H9 (cell line): ENCODE measurements at regions not wholly inside any gene's neighbourhood (a gene's known extent, or its start where the extent isn't known, plus 50 kb on each side); places are given as distances from the start of the nearest gene placed in this dataset.

ENCODE experiments used
- DNase-seq: peaks from one replicate; pipeline ENCODE4 v3.0.0-alpha.2; 2017
- H2AFZ ChIP-seq: one replicate; pipeline ENCODE4 v1.6.1; 2013; ENCODE audit warnings: mild to moderate bottlenecking, low read length, control low read depth, moderate library complexity
- H2AK5ac ChIP-seq: 2 replicates; pipeline ENCODE4 v1.6.1; 2013; ENCODE audit warnings: low read length, control low read depth, mixed read lengths; ENCODE audit not compliant: insufficient read length
- H2BK120ac ChIP-seq: one replicate; pipeline ENCODE4 v1.6.1; 2013; ENCODE audit warnings: low read depth, mild to moderate bottlenecking, low read length, control low read depth, inconsistent platforms; ENCODE audit not compliant: poor library complexity, severe bottlenecking
- H2BK12ac ChIP-seq: 2 replicates; pipeline ENCODE4 v1.6.1; 2013; ENCODE audit warnings: low read length, control low read depth, mixed read lengths, low read depth; ENCODE audit not compliant: insufficient read length
- H2BK15ac ChIP-seq: 2 replicates; pipeline ENCODE4 v1.6.1; 2013; ENCODE audit warnings: low read depth, low read length, control low read depth
- H2BK20ac ChIP-seq: one replicate; pipeline ENCODE4 v1.6.1; 2013; ENCODE audit warnings: low read depth, mild to moderate bottlenecking, low read length, control low read depth, inconsistent platforms; ENCODE audit not compliant: poor library complexity, severe bottlenecking
- H2BK5ac ChIP-seq: 2 replicates; pipeline ENCODE4 v1.6.1; 2013; ENCODE audit warnings: low read length, control low read depth, mixed read lengths; ENCODE audit not compliant: insufficient read length
- H3K14ac ChIP-seq: 2 replicates; pipeline ENCODE4 v1.6.1; 2013; ENCODE audit warnings: low read length, control low read depth; ENCODE audit not compliant: insufficient read depth
- H3K18ac ChIP-seq: 2 replicates; pipeline ENCODE4 v1.6.1; 2013; ENCODE audit warnings: low read depth, mild to moderate bottlenecking, mixed read lengths, low read length, control low read depth; ENCODE audit not compliant: insufficient read length
- H3K23ac ChIP-seq: 2 replicates; pipeline ENCODE4 v1.6.1; 2013; ENCODE audit warnings: low read length, control low read depth, mixed read lengths, low read depth; ENCODE audit not compliant: insufficient read length
- H3K23me2 ChIP-seq: 2 replicates; pipeline ENCODE4 v1.6.1; 2013; ENCODE audit warnings: low read depth, mild to moderate bottlenecking, mixed read lengths, low read length, control low read depth; ENCODE audit not compliant: insufficient read length, poor library complexity, severe bottlenecking
- H3K27ac ChIP-seq: 2 replicates; pipeline ENCODE4 v1.5.1; 2013; ENCODE audit warnings: low read length, control low read depth, mixed read lengths, low read depth; ENCODE audit not compliant: insufficient read length
- H3K27me3 ChIP-seq: 2 replicates; pipeline ENCODE4 v1.6.1; 2013; ENCODE audit warnings: low read length, control low read depth, inconsistent platforms; ENCODE audit not compliant: insufficient read depth
- H3K4ac ChIP-seq: 2 replicates; pipeline ENCODE4 v1.6.1; 2013; ENCODE audit warnings: low read depth, mild to moderate bottlenecking, control low read depth, inconsistent platforms, low read length, moderate library complexity
- H3K4me1 ChIP-seq: 2 replicates; pipeline ENCODE4 v1.6.1; 2013; ENCODE audit warnings: low read length, control low read depth, inconsistent platforms; ENCODE audit not compliant: insufficient read depth
- H3K4me2 ChIP-seq: 2 replicates; pipeline ENCODE4 v1.6.1; 2013; ENCODE audit warnings: low read length, control low read depth, mixed read lengths; ENCODE audit not compliant: insufficient read length, insufficient read depth
- H3K56ac ChIP-seq: 2 replicates; pipeline ENCODE4 v1.6.1; 2013; ENCODE audit warnings: low read depth, mild to moderate bottlenecking, mixed read lengths, low read length, control low read depth; ENCODE audit not compliant: insufficient read length
- H3K79me1 ChIP-seq: 2 replicates; pipeline ENCODE4 v1.6.1; 2013; ENCODE audit warnings: low read depth, mild to moderate bottlenecking, moderate library complexity, low read length, control low read depth, inconsistent platforms; ENCODE audit not compliant: insufficient read depth, poor library complexity, severe bottlenecking
- H3K79me2 ChIP-seq: 2 replicates; pipeline ENCODE4 v1.6.1; 2013; ENCODE audit warnings: low read length, control low read depth, inconsistent platforms; ENCODE audit not compliant: insufficient read depth
- H3K9ac ChIP-seq: 2 replicates; pipeline ENCODE4 v1.6.1; 2013; ENCODE audit warnings: low read length, control low read depth, mixed read lengths; ENCODE audit not compliant: insufficient read length; ENCODE audit errors: extremely low read depth
- H3K9me3 ChIP-seq: one replicate; pipeline ENCODE4 v1.6.1; 2013; ENCODE audit warnings: low read depth, low read length, inconsistent platforms; ENCODE audit not compliant: control insufficient read depth
- H3T11ph ChIP-seq: one replicate; pipeline ENCODE4 v1.6.1; 2013; ENCODE audit warnings: mild to moderate bottlenecking, low read length, control low read depth, inconsistent platforms
- H4K20me1 ChIP-seq: one replicate; pipeline ENCODE4 v1.6.1; 2013; ENCODE audit not compliant: control insufficient read depth, insufficient read length, insufficient read depth
- H4K5ac ChIP-seq: 2 replicates; pipeline ENCODE4 v1.6.1; 2013; ENCODE audit warnings: low read depth, mild to moderate bottlenecking, mixed read lengths, low read length, control low read depth; ENCODE audit not compliant: insufficient read length
- H4K8ac ChIP-seq: replicated peaks from 2 replicates; pipeline ENCODE4 v1.6.1; 2013; ENCODE audit warnings: low read length, control low read depth, mixed read lengths, low read depth; ENCODE audit not compliant: insufficient read length
- H4K91ac ChIP-seq: 2 replicates; pipeline ENCODE4 v1.6.1; 2013; ENCODE audit warnings: low read depth, mild to moderate bottlenecking, moderate library complexity, mixed read lengths, low read length, control low read depth; ENCODE audit not compliant: insufficient read length
- H3K27ac Mint-ChIP-seq, 3 experiments: 2 replicates in 2 of 3; 3 replicates in 1 of 3; pipeline ENCODE4 v1.8.0; 2020 to 2021; ENCODE audit warnings: mixed read lengths in 3 of 3, mild to moderate bottlenecking in 1 of 3, moderate library complexity in 1 of 3
- H3K27me3 Mint-ChIP-seq: 2 replicates; pipeline ENCODE4 v1.8.0; 2021; ENCODE audit warnings: low read depth, mild to moderate bottlenecking, moderate library complexity, mixed read lengths
- H3K36me3 Mint-ChIP-seq, 3 experiments: 2 replicates in 2 of 3; 3 replicates in 1 of 3; pipeline ENCODE4 v1.8.0; 2020 to 2021; ENCODE audit warnings: low read depth in 3 of 3, mixed read lengths in 3 of 3; ENCODE audit not compliant: insufficient read depth in 1 of 3
- H3K4me1 Mint-ChIP-seq, 2 experiments: 2 replicates each; pipeline ENCODE4 v1.8.0; 2020; ENCODE audit warnings: mixed read lengths in 2 of 2
- H3K4me3 Mint-ChIP-seq, 2 experiments: 2 replicates in 1 of 2; 3 replicates in 1 of 2; pipeline ENCODE4 v1.8.0; 2020 to 2021; ENCODE audit warnings: mild to moderate bottlenecking in 2 of 2, mixed read lengths in 2 of 2, moderate library complexity in 1 of 2
- H3K9me3 Mint-ChIP-seq, 2 experiments: 2 replicates in 1 of 2; 3 replicates in 1 of 2; pipeline ENCODE4 v1.8.0; 2020; ENCODE audit warnings: mild to moderate bottlenecking in 2 of 2, mixed read lengths in 2 of 2, moderate library complexity in 1 of 2
- WGBS: extraction: QIAGEN DNeasy Blood & Tissue Kit; methylation state at CpG from one replicate; pipeline ENCODE4 v1.1.7; 2013; ENCODE audit warnings: missing lambda C conversion rate, low lambda C conversion rate, mixed read lengths; ENCODE audit not compliant: insufficient read length; ENCODE audit errors: extremely low coverage; 5-methylcytosine and 5-hydroxymethylcytosine counted together
- TF ChIP-seq, protein P1 (sequence below): fragments of 200-600 bp; sonication (generic); conservative IDR thresholded peaks from 3 replicates; pipeline ENCODE4 v1.8.0; 2021; ENCODE audit warnings: antibody characterized with exemption, mild to moderate bottlenecking

DNA sequence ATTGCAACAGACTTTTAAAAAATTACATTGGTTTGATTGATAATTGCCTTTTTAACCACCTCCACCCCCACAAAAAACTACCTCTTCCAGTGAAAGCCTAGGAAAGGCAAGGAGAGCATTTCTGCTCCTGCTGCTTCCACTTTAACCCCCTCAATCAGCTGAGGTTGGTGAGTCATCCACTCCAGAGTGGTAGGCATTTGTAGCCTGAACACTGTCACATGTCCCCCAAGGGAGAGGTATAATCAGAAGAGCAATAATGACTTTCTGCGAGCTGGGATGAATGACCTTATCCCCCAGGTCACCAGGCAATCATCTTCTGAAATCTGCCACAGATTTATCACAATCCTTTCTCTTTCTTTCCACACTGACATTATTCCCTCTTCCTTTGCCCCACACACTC is 126.6 kb upstream of the CAMK1G start:
- Histone ChIP-seq H2BK12ac (no peak overlapping the region), H3K9me3 (peaks cover 14% of the 10 kb centered on the region), H2BK120ac (no peak overlapping the region), H3K23ac (no peak overlapping the region), H3K18ac (no peak overlapping the region), H3T11ph (no peak overlapping the region), H3K27ac (no peak overlapping the region), H3K23me2 (no peaks in the 10 kb centered on the region), H3K4ac (no peak overlapping the region), H4K8ac (no peak overlapping the region), H4K20me1 (no peaks in the 10 kb centered on the region), H3K56ac (no peak overlapping the region), H2BK15ac (no peak overlapping the region), H3K9ac (no peak overlapping the region), H3K79me1 (no peaks in the 10 kb centered on the region), H2AFZ (no peak overlapping the region), H2BK5ac (no peak overlapping the region), H2BK20ac (no peak overlapping the region), H3K27me3 (no peaks in the 10 kb centered on the region), H3K14ac (no peak overlapping the region), H4K5ac (no peak overlapping the region), H2AK5ac (no peak overlapping the region), H3K4me1 (no peaks in the 10 kb centered on the region), H4K91ac (no peak overlapping the region), H3K79me2 (no peaks in the 10 kb centered on the region), H3K4me2 (no peak overlapping the region)
- Mint-ChIP-seq H3K4me3 (no peak overlapping the region), H3K27me3 (peaks cover 2% of the 10 kb centered on the region), H3K27ac (no peak overlapping the region), H3K36me3 (peaks cover 9 to 72% (median 11%) of the 10 kb centered on the region in 3 experiments; a peak in 6 of 7 replicates), H3K4me1 (peaks cover 12 to 42% of the 10 kb centered on the region in 2 experiments), H3K9me3 (peaks cover 15 to 20% of the 10 kb centered on the region in 2 experiments)
- WGBS, result no CpG with 5 or more reads among the region's 1 CpG
- DNase-seq, result no peak
- TF ChIP-seq, protein P1, sequence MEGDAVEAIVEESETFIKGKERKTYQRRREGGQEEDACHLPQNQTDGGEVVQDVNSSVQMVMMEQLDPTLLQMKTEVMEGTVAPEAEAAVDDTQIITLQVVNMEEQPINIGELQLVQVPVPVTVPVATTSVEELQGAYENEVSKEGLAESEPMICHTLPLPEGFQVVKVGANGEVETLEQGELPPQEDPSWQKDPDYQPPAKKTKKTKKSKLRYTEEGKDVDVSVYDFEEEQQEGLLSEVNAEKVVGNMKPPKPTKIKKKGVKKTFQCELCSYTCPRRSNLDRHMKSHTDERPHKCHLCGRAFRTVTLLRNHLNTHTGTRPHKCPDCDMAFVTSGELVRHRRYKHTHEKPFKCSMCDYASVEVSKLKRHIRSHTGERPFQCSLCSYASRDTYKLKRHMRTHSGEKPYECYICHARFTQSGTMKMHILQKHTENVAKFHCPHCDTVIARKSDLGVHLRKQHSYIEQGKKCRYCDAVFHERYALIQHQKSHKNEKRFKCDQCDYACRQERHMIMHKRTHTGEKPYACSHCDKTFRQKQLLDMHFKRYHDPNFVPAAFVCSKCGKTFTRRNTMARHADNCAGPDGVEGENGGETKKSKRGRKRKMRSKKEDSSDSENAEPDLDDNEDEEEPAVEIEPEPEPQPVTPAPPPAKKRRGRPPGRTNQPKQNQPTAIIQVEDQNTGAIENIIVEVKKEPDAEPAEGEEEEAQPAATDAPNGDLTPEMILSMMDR, result no peak
